ENCODE measurements at regions not wholly inside any gene's neighbourhood (a gene's known extent, or its start where the extent isn't known, plus 50 kb on each side); places are given as distances from the start of the nearest gene placed in this dataset.

GRCh38 chr13:76329866-76330580 lies 556.2 kb downstream of the KCTD12 start:
- no peak overlapping the region for H3K4me3 ChIP-seq
- no peak overlapping the region for H3K9ac ChIP-seq (ENCODE audit: insufficient read length)
- no peak for DNase-seq (ENCODE audit: low read depth, low spot score)
- peak overlapping the region; percentile 42; the same call in 1 of the 2 replicates for H3K27ac ChIP-seq
- H3K9me3 ChIP-seq (ENCODE audit: low read depth, low read length) = no peaks in the 10 kb centered on the region
- TF ChIP-seq EZH2 (IDR thresholded peaks at IDR 0.05) = no peak
- TF ChIP-seq FOXP2 (optimal IDR thresholded peaks at IDR 0.05; ENCODE audit: control extremely low read depth, extremely low read length, insufficient read depth) = no peak
- no peaks in the 10 kb centered on the region for H3K36me3 ChIP-seq (ENCODE audit: insufficient read depth, low read length)

GRCh38 chr13:76329004-76329403 lies 557.2 kb downstream of the KCTD12 start:
- DNase-seq (ENCODE audit: low read depth, low spot score) = no peak
- no peak for TF ChIP-seq EZH2 (IDR thresholded peaks at IDR 0.05)
- no peak for TF ChIP-seq FOXP2 (optimal IDR thresholded peaks at IDR 0.05; ENCODE audit: control extremely low read depth, extremely low read length, insufficient read depth)
- no peak for TF ChIP-seq POLR2AphosphoS5 (IDR thresholded peaks at IDR 0.05; ENCODE audit: borderline replicate concordance, low read depth, low read length)
- no peak overlapping the region for H3K9ac ChIP-seq (ENCODE audit: insufficient read length)
- no peaks in the 10 kb centered on the region for H3K9me3 ChIP-seq (ENCODE audit: low read depth, low read length)
- no peak overlapping the region for H3K27ac ChIP-seq
- H3K4me3 ChIP-seq = no peak overlapping the region
- no peaks in the 10 kb centered on the region for H3K36me3 ChIP-seq (ENCODE audit: insufficient read depth, low read length)

GRCh38 chr13:76326343-76326742 lies 559.9 kb downstream of the KCTD12 start:
- TF ChIP-seq EZH2 (IDR thresholded peaks at IDR 0.05) (no peak), POLR2AphosphoS5 (IDR thresholded peaks at IDR 0.05; ENCODE audit: borderline replicate concordance, low read depth, low read length) (no peak), FOXP2 (optimal IDR thresholded peaks at IDR 0.05; ENCODE audit: control extremely low read depth, extremely low read length, insufficient read depth) (no peak)
- no peak overlapping the region for H3K9ac ChIP-seq (ENCODE audit: insufficient read length)
- DNase-seq (ENCODE audit: low read depth, low spot score) = no peak
- H3K27ac ChIP-seq = no peak overlapping the region
- H3K4me3 ChIP-seq = no peak overlapping the region
- H3K36me3 ChIP-seq (ENCODE audit: insufficient read depth, low read length) = no peaks in the 10 kb centered on the region
- no peaks in the 10 kb centered on the region for H3K9me3 ChIP-seq (ENCODE audit: low read depth, low read length)

DNA sequence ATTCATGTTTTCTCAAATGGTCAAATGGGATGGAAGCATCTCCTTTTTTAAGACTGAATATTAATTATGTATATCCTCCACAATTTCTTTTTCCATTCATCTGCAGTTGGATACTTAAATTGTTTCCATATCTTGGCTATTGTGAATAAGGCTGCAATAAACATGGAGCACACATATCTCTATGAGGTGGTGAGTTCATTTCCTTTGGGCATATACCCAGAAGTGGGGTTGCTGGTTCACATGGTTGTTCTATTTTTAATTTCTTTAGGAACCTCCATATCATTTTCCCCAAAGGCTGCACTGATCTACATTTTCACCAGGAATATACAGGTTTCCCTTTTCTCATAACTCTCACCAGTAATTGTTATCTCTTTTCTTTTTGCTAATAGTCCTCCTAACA lies 566.3 kb downstream of the KCTD12 start:
- Histone ChIP-seq H3K9ac (ENCODE audit: insufficient read length) (no peak overlapping the region), H3K36me3 (ENCODE audit: insufficient read depth, low read length) (no peaks in the 10 kb centered on the region), H3K27ac (no peak overlapping the region), H3K9me3 (ENCODE audit: low read depth, low read length) (no peaks in the 10 kb centered on the region), H3K4me3 (no peak overlapping the region)
- TF ChIP-seq FOXP2 (optimal IDR thresholded peaks at IDR 0.05; ENCODE audit: control extremely low read depth, extremely low read length, insufficient read depth) = no peak
- TF ChIP-seq EZH2 (IDR thresholded peaks at IDR 0.05) = no peak
- no peak for TF ChIP-seq POLR2AphosphoS5 (IDR thresholded peaks at IDR 0.05; ENCODE audit: borderline replicate concordance, low read depth, low read length)
- DNase-seq (ENCODE audit: low read depth, low spot score) = no peak

- Histone ChIP-seq H3K9ac (ENCODE audit: insufficient read length) (no peak overlapping the region), H3K4me3 (no peak overlapping the region), H3K9me3 (ENCODE audit: low read depth, low read length) (no peaks in the 10 kb centered on the region), H3K36me3 (ENCODE audit: insufficient read depth, low read length) (no peaks in the 10 kb centered on the region), H3K27ac (no peak overlapping the region)
- no peak for DNase-seq (ENCODE audit: low read depth, low spot score)
- TF ChIP-seq FOXP2 (optimal IDR thresholded peaks at IDR 0.05; ENCODE audit: control extremely low read depth, extremely low read length, insufficient read depth) = no peak
Observed at GRCh38 chr13:76316998-76317527, 569.1 kb downstream of the KCTD12 start.

GRCh38 chr13:76314495-76314894 lies 571.7 kb downstream of the KCTD12 start:
- no peak for TF ChIP-seq FOXP2 (optimal IDR thresholded peaks at IDR 0.05; ENCODE audit: control extremely low read depth, extremely low read length, insufficient read depth)
- no peak for TF ChIP-seq EZH2 (IDR thresholded peaks at IDR 0.05)
- no peak for TF ChIP-seq POLR2AphosphoS5 (IDR thresholded peaks at IDR 0.05; ENCODE audit: borderline replicate concordance, low read depth, low read length)
- Histone ChIP-seq H3K9ac (ENCODE audit: insufficient read length) (no peak overlapping the region), H3K36me3 (ENCODE audit: insufficient read depth, low read length) (no peaks in the 10 kb centered on the region), H3K27ac (no peak overlapping the region), H3K4me3 (no peak overlapping the region), H3K9me3 (ENCODE audit: low read depth, low read length) (no peaks in the 10 kb centered on the region)
- DNase-seq (ENCODE audit: low read depth, low spot score) = no peak

DNA sequence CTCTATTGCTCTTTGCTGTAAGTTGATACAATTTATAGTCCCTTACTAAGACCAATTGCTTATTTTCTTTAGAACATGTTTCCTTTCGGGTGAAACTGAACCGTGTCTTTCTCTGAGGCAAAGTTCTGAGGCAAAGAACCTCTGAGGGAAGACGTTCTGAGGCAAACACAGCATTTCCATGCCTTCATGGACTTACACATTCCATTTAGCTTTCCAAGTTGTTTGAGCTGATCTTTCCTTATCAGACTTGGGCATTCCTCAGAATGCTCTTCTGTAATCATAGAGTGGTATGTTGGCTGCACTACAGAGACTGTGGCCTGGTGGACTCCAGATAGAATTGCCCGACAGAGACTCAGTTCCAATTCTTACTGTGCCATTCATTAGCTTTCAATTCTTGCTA lies 579.1 kb downstream of the KCTD12 start:
- H3K36me3 ChIP-seq (ENCODE audit: insufficient read depth, low read length) = no peaks in the 10 kb centered on the region
- no peak overlapping the region for H3K9ac ChIP-seq (ENCODE audit: insufficient read length)
- H3K9me3 ChIP-seq (ENCODE audit: low read depth, low read length) = no peaks in the 10 kb centered on the region
- H3K4me3 ChIP-seq = no peak overlapping the region
- TF ChIP-seq EZH2 (IDR thresholded peaks at IDR 0.05) = no peak
- no peak for TF ChIP-seq FOXP2 (optimal IDR thresholded peaks at IDR 0.05; ENCODE audit: control extremely low read depth, extremely low read length, insufficient read depth)
- TF ChIP-seq POLR2AphosphoS5 (IDR thresholded peaks at IDR 0.05; ENCODE audit: borderline replicate concordance, low read depth, low read length) = no peak
- DNase-seq (ENCODE audit: low read depth, low spot score) = no peak
- no peak overlapping the region for H3K27ac ChIP-seq

- DNase-seq (ENCODE audit: low read depth, low spot score) = no peak
- Histone ChIP-seq H3K36me3 (ENCODE audit: insufficient read depth, low read length) (no peaks in the 10 kb centered on the region), H3K27ac (no peak overlapping the region), H3K9ac (ENCODE audit: insufficient read length) (no peak overlapping the region), H3K9me3 (ENCODE audit: low read depth, low read length) (no peaks in the 10 kb centered on the region), H3K4me3 (no peak overlapping the region)
- no peak for TF ChIP-seq FOXP2 (optimal IDR thresholded peaks at IDR 0.05; ENCODE audit: control extremely low read depth, extremely low read length, insufficient read depth)
Observed at GRCh38 chr13:76300688-76301087, 585.5 kb downstream of the KCTD12 start.

DNA sequence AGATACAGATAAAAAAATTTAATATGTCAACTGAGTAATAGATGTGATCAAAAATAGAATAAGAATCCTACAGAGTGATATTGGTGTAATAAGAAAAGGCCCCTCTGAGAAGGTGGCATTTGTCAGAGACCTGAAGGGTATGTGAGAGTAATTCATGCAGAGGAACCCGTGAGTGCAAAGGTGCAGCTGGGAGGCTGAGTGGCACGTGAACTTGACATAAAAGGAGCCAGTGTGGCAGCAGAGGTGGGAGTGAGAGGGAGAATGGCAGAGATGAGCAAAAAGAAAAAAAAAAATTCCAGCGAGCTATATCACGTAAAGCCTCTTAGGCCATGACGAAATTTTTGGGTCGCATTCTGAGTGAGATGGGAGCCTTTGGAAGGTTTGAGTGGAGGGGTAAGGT lies 588.9 kb downstream of the KCTD12 start:
- DNase-seq (ENCODE audit: low read depth, low spot score) = no peak

More for the DNA sequence above, 588.9 kb downstream of the KCTD12 start:
- Histone ChIP-seq H3K9me3 (ENCODE audit: low read depth, low read length) (no peaks in the 10 kb centered on the region), H3K9ac (ENCODE audit: insufficient read length) (no peak overlapping the region), H3K36me3 (ENCODE audit: insufficient read depth, low read length) (no peaks in the 10 kb centered on the region), H3K27ac (no peak overlapping the region), H3K4me3 (no peak overlapping the region)
- TF ChIP-seq FOXP2 (optimal IDR thresholded peaks at IDR 0.05; ENCODE audit: control extremely low read depth, extremely low read length, insufficient read depth) (no peak), EZH2 (IDR thresholded peaks at IDR 0.05) (no peak), POLR2AphosphoS5 (IDR thresholded peaks at IDR 0.05; ENCODE audit: borderline replicate concordance, low read depth, low read length) (no peak)
